Naive thymus-derived CD4-positive, alpha-beta T cell (primary cell): ENCODE measurements at regions not wholly inside any gene's neighbourhood (a gene's known extent, or its start where the extent isn't known, plus 50 kb on each side); places are given as distances from the start of the nearest gene placed in this dataset.

Experiments
- ATAC-seq: fragments of 150-1000 bp; cut with Tn5 transposase; 2 replicates; pipeline ENCODE4 v1.10.0; 2021; ENCODE audit warnings: mild to moderate bottlenecking, moderate library complexity
- CTCF ChIA-PET: fragments of 350-600 bp; sonication (Branson Sonifier 250); formaldehyde crosslinking; loops from one replicate; lab custom pipeline; 2021; ENCODE audit warnings: antibody characterized with exemption; lab: Charles Lee
- POLR2A ChIA-PET: fragments of 350-600 bp; sonication (Branson Sonifier 250); formaldehyde crosslinking; loops from one replicate; lab custom pipeline; 2021; ENCODE audit warnings: antibody characterized with exemption, inconsistent platforms; lab: Charles Lee
- DNase-seq, 9 donors: peaks; one replicate each; pipeline versions ENCODE4 v3.0.0 to v3.0.0-alpha.2; 2020 to 2022; ENCODE audit warnings: mixed read lengths in 1 of 9
- H3K27ac ChIP-seq: one replicate; pipeline ENCODE4 v1.7.0; 2013; ENCODE audit warnings: mild to moderate bottlenecking, low read depth, low read length, moderate library complexity
- H3K27me3 ChIP-seq, 2 donors: one replicate each; pipeline ENCODE4 v1.7.0; 2013; ENCODE audit warnings: low read length in 2 of 2, mild to moderate bottlenecking in 2 of 2, moderate library complexity in 2 of 2; ENCODE audit not compliant: control insufficient read depth in 2 of 2, insufficient read depth in 2 of 2
- H3K36me3 ChIP-seq, 3 experiments: 1 replicate in 2 of 3; 2 replicates in 1 of 3; pipeline ENCODE4 v1.7.0; 2013; ENCODE audit warnings: low read length in 3 of 3, mild to moderate bottlenecking in 3 of 3, moderate library complexity in 1 of 3; ENCODE audit not compliant: insufficient read depth in 3 of 3, control insufficient read depth in 2 of 3
- H3K4me1 ChIP-seq, 2 donors: one replicate each; pipeline ENCODE4 v1.7.0; 2013; ENCODE audit warnings: low read length in 2 of 2, mild to moderate bottlenecking in 2 of 2, moderate library complexity in 1 of 2; ENCODE audit not compliant: control insufficient read depth in 2 of 2, insufficient read depth in 2 of 2
- H3K4me3 ChIP-seq: 2 replicates; pipeline ENCODE4 v1.7.0; 2013; ENCODE audit warnings: mild to moderate bottlenecking, low read length
- H3K9me3 ChIP-seq, 3 experiments: 1 replicate in 2 of 3; 2 replicates in 1 of 3; pipeline ENCODE4 v1.7.0; 2013; ENCODE audit warnings: low read length in 3 of 3; ENCODE audit not compliant: control insufficient read depth in 2 of 3
- H3K27ac Mint-ChIP-seq, 9 donors: one replicate each; pipeline ENCODE4 v1.8.0; 2020 to 2022; ENCODE audit warnings: mixed read lengths in 9 of 9, mild to moderate bottlenecking in 8 of 9, moderate library complexity in 5 of 9, inconsistent platforms in 2 of 9
- H3K27me3 Mint-ChIP-seq, 5 donors: one replicate each; pipeline ENCODE4 v1.8.0; 2021 to 2022; ENCODE audit warnings: mixed read lengths in 5 of 5, mild to moderate bottlenecking in 1 of 5
- H3K36me3 Mint-ChIP-seq, 5 donors: one replicate each; pipeline ENCODE4 v1.8.0; 2020 to 2022; ENCODE audit warnings: mixed read lengths in 5 of 5, mild to moderate bottlenecking in 3 of 5, inconsistent platforms in 1 of 5
- H3K4me1 Mint-ChIP-seq, 7 donors: one replicate each; pipeline ENCODE4 v1.8.0; 2020 to 2022; ENCODE audit warnings: mixed read lengths in 7 of 7, mild to moderate bottlenecking in 3 of 7, inconsistent platforms in 1 of 7
- H3K4me3 Mint-ChIP-seq, 10 donors: one replicate each; pipeline ENCODE4 v1.8.0; 2020 to 2022; ENCODE audit warnings: mild to moderate bottlenecking in 10 of 10, mixed read lengths in 10 of 10, moderate library complexity in 6 of 10, inconsistent platforms in 2 of 10
- H3K9me3 Mint-ChIP-seq, 11 donors: one replicate each; pipeline ENCODE4 v1.8.0; 2020 to 2022; ENCODE audit warnings: mixed read lengths in 11 of 11, mild to moderate bottlenecking in 4 of 11, inconsistent platforms in 1 of 11, moderate library complexity in 1 of 11
- intact Hi-C, 2 donors: fragments of 100-400 bp; cut with micrococcal nuclease; formaldehyde crosslinking; loops; one replicate each; pipeline ENCODE4 v1.15.1; 2023

GRCh38 chr18:60732143-60732542 is 359.6 kb upstream of the MC4R start:
- intact Hi-C loops = no loop called here
- Histone ChIP-seq H3K9me3 (no peaks in the 10 kb centered on the region), H3K27me3 (no peaks in the 10 kb centered on the region), H3K4me1 (no peaks in the 10 kb centered on the region), H3K4me3 (no peak overlapping the region), H3K27ac (no peak overlapping the region), H3K36me3 (no peaks in the 10 kb centered on the region)
- ATAC-seq (no peak), DNase-seq (no peak)
- CTCF ChIA-PET = no interaction called here
- H3K27ac Mint-ChIP-seq = no peak overlapping the region
- POLR2A ChIA-PET = no interaction called here
- H3K9me3 Mint-ChIP-seq = peaks cover 0 to 8% (median 0%) of the 10 kb centered on the region in 11 donors
- H3K36me3 Mint-ChIP-seq = no peaks in the 10 kb centered on the region
- no peaks in the 10 kb centered on the region for H3K27me3 Mint-ChIP-seq
- H3K4me3 Mint-ChIP-seq = no peak overlapping the region
- no peaks in the 10 kb centered on the region for H3K4me1 Mint-ChIP-seq

GRCh38 chr18:60739212-60739611 is 366.6 kb upstream of the MC4R start:
- H3K27ac ChIP-seq = no peak overlapping the region
- ChIA-PET POLR2A (no interaction called here), CTCF (interaction anchor here (0.5 kb wide), 1 partner anchor 192 kb away, joined by 8 read pairs; no protein-coding TSS in a partner anchor)
- no peaks in the 10 kb centered on the region for H3K4me1 ChIP-seq
- Mint-ChIP-seq H3K4me1 (no peaks in the 10 kb centered on the region), H3K9me3 (peaks cover 0 to 6% (median 0%) of the 10 kb centered on the region in 11 donors), H3K27me3 (no peaks in the 10 kb centered on the region), H3K27ac (no peak overlapping the region), H3K4me3 (no peak overlapping the region), H3K36me3 (no peaks in the 10 kb centered on the region)
- no peaks in the 10 kb centered on the region for H3K9me3 ChIP-seq
- DNase-seq (no peak), ATAC-seq (no peak)
- intact Hi-C loops = no loop called here
- H3K36me3 ChIP-seq = no peaks in the 10 kb centered on the region
- no peak overlapping the region for H3K4me3 ChIP-seq
- no peaks in the 10 kb centered on the region for H3K27me3 ChIP-seq

GRCh38 chr18:60740313-60740712 is 367.7 kb upstream of the MC4R start:
- Histone ChIP-seq H3K27me3 (no peaks in the 10 kb centered on the region), H3K4me1 (no peaks in the 10 kb centered on the region), H3K9me3 (no peaks in the 10 kb centered on the region), H3K4me3 (no peak overlapping the region), H3K27ac (no peak overlapping the region), H3K36me3 (no peaks in the 10 kb centered on the region)
- Mint-ChIP-seq H3K4me3 (no peak overlapping the region), H3K4me1 (no peaks in the 10 kb centered on the region), H3K36me3 (no peaks in the 10 kb centered on the region), H3K27ac (no peak overlapping the region), H3K9me3 (peaks cover 0 to 6% (median 0%) of the 10 kb centered on the region in 11 donors), H3K27me3 (no peaks in the 10 kb centered on the region)
- no peak for ATAC-seq
- CTCF ChIA-PET = no interaction called here
- no peak for DNase-seq
- POLR2A ChIA-PET = no interaction called here
- intact Hi-C loops = no loop called here

- no peak overlapping the region for H3K27ac Mint-ChIP-seq
- H3K4me3 Mint-ChIP-seq = no peak overlapping the region
- ATAC-seq (no peak), DNase-seq (no peak)
- no peaks in the 10 kb centered on the region for H3K9me3 ChIP-seq
- no peaks in the 10 kb centered on the region for H3K36me3 Mint-ChIP-seq
- H3K4me3 ChIP-seq = no peak overlapping the region
- no peaks in the 10 kb centered on the region for H3K27me3 ChIP-seq
- no peak overlapping the region for H3K27ac ChIP-seq
- H3K4me1 ChIP-seq = no peaks in the 10 kb centered on the region
- H3K9me3 Mint-ChIP-seq = peaks cover 0 to 2% (median 0%) of the 10 kb centered on the region in 11 donors
- ChIA-PET CTCF (interaction anchor here (0.6 kb wide), 1 partner anchor 26 kb away, joined by 4 read pairs; no protein-coding TSS in a partner anchor), POLR2A (no interaction called here)
- H3K36me3 ChIP-seq = no peaks in the 10 kb centered on the region
- H3K4me1 Mint-ChIP-seq = no peaks in the 10 kb centered on the region
- no peaks in the 10 kb centered on the region for H3K27me3 Mint-ChIP-seq
- intact Hi-C loops = no loop called here
Measured at GRCh38 chr18:60746491-60746890, 373.9 kb upstream of the MC4R start.

GRCh38 chr18:60746919-60747318 is 374.3 kb upstream of the MC4R start:
- intact Hi-C loops = no loop called here
- H3K9me3 Mint-ChIP-seq = peaks cover 0 to 3% (median 0%) of the 10 kb centered on the region in 11 donors
- DNase-seq = no peak

GRCh38 chr18:60753753-60754152 is 381.2 kb upstream of the MC4R start:
- no peaks in the 10 kb centered on the region for H3K4me1 Mint-ChIP-seq
- ATAC-seq = no peak
- no peak overlapping the region for H3K27ac ChIP-seq
- H3K4me1 ChIP-seq = no peaks in the 10 kb centered on the region
- no peaks in the 10 kb centered on the region for H3K27me3 ChIP-seq
- CTCF ChIA-PET = no interaction called here
- intact Hi-C loops = no loop called here
- no peaks in the 10 kb centered on the region for H3K36me3 ChIP-seq
- H3K27me3 Mint-ChIP-seq = no peaks in the 10 kb centered on the region
- H3K9me3 Mint-ChIP-seq = peaks cover 0 to 5% (median 0%) of the 10 kb centered on the region in 11 donors
- DNase-seq = no peak
- H3K4me3 Mint-ChIP-seq = no peak overlapping the region
- H3K36me3 Mint-ChIP-seq = no peaks in the 10 kb centered on the region
- H3K27ac Mint-ChIP-seq = no peak overlapping the region
- POLR2A ChIA-PET = no interaction called here
- H3K4me3 ChIP-seq = no peak overlapping the region
- no peaks in the 10 kb centered on the region for H3K9me3 ChIP-seq

More at GRCh38 chr18:60746919-60747318, 374.3 kb upstream of the MC4R start:
- no peak for ATAC-seq
- Mint-ChIP-seq H3K36me3 (no peaks in the 10 kb centered on the region), H3K27ac (no peak overlapping the region), H3K4me3 (no peak overlapping the region), H3K27me3 (no peaks in the 10 kb centered on the region), H3K4me1 (no peaks in the 10 kb centered on the region)
- H3K4me3 ChIP-seq = no peak overlapping the region
- H3K9me3 ChIP-seq = no peaks in the 10 kb centered on the region
- ChIA-PET POLR2A (no interaction called here), CTCF (interaction anchor here (0.6 kb wide), 1 partner anchor 26 kb away, joined by 4 read pairs; no protein-coding TSS in a partner anchor)
- no peak overlapping the region for H3K27ac ChIP-seq
- no peaks in the 10 kb centered on the region for H3K36me3 ChIP-seq
- no peaks in the 10 kb centered on the region for H3K27me3 ChIP-seq
- H3K4me1 ChIP-seq = no peaks in the 10 kb centered on the region

GRCh38 chr18:60754413-60755009 is 381.9 kb upstream of the MC4R start:
- no peaks in the 10 kb centered on the region for H3K36me3 Mint-ChIP-seq
- ChIA-PET POLR2A (no interaction called here), CTCF (no interaction called here)
- Histone ChIP-seq H3K4me1 (no peaks in the 10 kb centered on the region), H3K36me3 (no peaks in the 10 kb centered on the region), H3K27me3 (no peaks in the 10 kb centered on the region), H3K9me3 (no peaks in the 10 kb centered on the region), H3K4me3 (no peak overlapping the region), H3K27ac (no peak overlapping the region)
- H3K27me3 Mint-ChIP-seq = no peaks in the 10 kb centered on the region
- H3K27ac Mint-ChIP-seq = no peak overlapping the region
- peaks cover 0 to 5% (median 0%) of the 10 kb centered on the region in 11 donors for H3K9me3 Mint-ChIP-seq
- H3K4me1 Mint-ChIP-seq = no peaks in the 10 kb centered on the region
- ATAC-seq (no peak), DNase-seq (no peak)
- intact Hi-C loops = no loop called here
- H3K4me3 Mint-ChIP-seq = no peak overlapping the region
